GM12878 (cell line): ENCODE measurements at regions not wholly inside any gene's neighbourhood (a gene's known extent, or its start where the extent isn't known, plus 50 kb on each side); places are given as distances from the start of the nearest gene placed in this dataset.

Experiments
- ATAC-seq: fragments of 200-7000 bp; cut with Tn5 transposase; 3 replicates; pipeline ENCODE4 v1.9.1; 2020; ENCODE audit warnings: mild to moderate bottlenecking, moderate library complexity
- BruUV-seq: library from RNA; stranded (reverse); fragments of 400-500 nt; replicated peaks from 2 replicates; lab custom pipeline; 2021; lab: Mats Ljungman, UMichigan
- CTCF ChIA-PET: fragments of 300-600 bp; sonication (Branson Sonifier 250); formaldehyde crosslinking; extraction: SDS; loops from one replicate; lab custom pipeline; 2021; ENCODE audit warnings: inconsistent platforms; lab: Yijun Ruan, JAX
- POLR2A ChIA-PET: fragments of 350-600 bp; formaldehyde crosslinking; extraction: SDS; loops from one replicate; lab custom pipeline; 2021; ENCODE audit warnings: inconsistent platforms; lab: Charles Lee
- RAD21 ChIA-PET: fragments of 300-600 bp; sonication (Branson Sonifier 250); formaldehyde crosslinking; loops from one replicate; lab custom pipeline; 2023; ENCODE audit warnings: antibody characterized with exemption; ENCODE audit not compliant: unreplicated experiment; lab: Charles Lee
- SMC1A ChIA-PET: fragments of 300-600 bp; sonication (Branson Sonifier 250); formaldehyde crosslinking; loops from one replicate; lab custom pipeline; 2023; ENCODE audit not compliant: unreplicated experiment, uncharacterized antibody; lab: Charles Lee
- DNase-seq: peaks from one replicate; pipeline ENCODE4 v3.0.0-alpha.2; 2011; ENCODE audit warnings: low read depth, low spot score
- FAIRE-seq: peaks from 3 replicates; lab custom pipeline; 2011; peaks lifted over from hg19 to GRCh38; lab: Jason Lieb, UNC
- H2AFZ ChIP-seq: 2 replicates; pipeline ENCODE4 v1.6.0; 2011; ENCODE audit warnings: low read depth, low read length, control low read depth; ENCODE audit not compliant: control insufficient read depth
- H3K27ac ChIP-seq: 2 replicates; pipeline ENCODE4 v1.5.1; 2011; ENCODE audit warnings: control low read depth; ENCODE audit not compliant: control insufficient read depth, insufficient read depth
- H3K27me3 ChIP-seq, 2 experiments: replicated peaks in 1 of 2; 2 replicates each; pipeline versions ENCODE4 v1.6.0 to v1.6.1; 2011; ENCODE audit warnings: low read length in 1 of 2; ENCODE audit not compliant: control insufficient read depth in 2 of 2, insufficient read depth in 2 of 2
- H3K36me3 ChIP-seq, 2 experiments: 2 replicates each; pipeline ENCODE4 v1.5.1; 2011; ENCODE audit warnings: low read length in 1 of 2; ENCODE audit not compliant: control insufficient read depth in 2 of 2, insufficient read depth in 2 of 2
- H3K4me1 ChIP-seq: 2 replicates; pipeline ENCODE4 v1.6.1; 2011; ENCODE audit warnings: mild to moderate bottlenecking, low read length, moderate library complexity, mixed read lengths; ENCODE audit not compliant: control insufficient read depth, insufficient read depth
- H3K4me2 ChIP-seq: 2 replicates; pipeline ENCODE4 v1.6.0; 2011; ENCODE audit warnings: control low read depth; ENCODE audit not compliant: control insufficient read depth, insufficient read depth
- H3K4me3 ChIP-seq: fragments of 200-600 bp; sonication (generic); 2 replicates; pipeline ENCODE4 v1.5.1; 2016
- H3K79me2 ChIP-seq: 2 replicates; pipeline ENCODE4 v1.6.0; 2011; ENCODE audit warnings: low read length; ENCODE audit not compliant: control insufficient read depth, insufficient read depth
- H3K9ac ChIP-seq: 2 replicates; pipeline ENCODE4 v1.8.0; 2011; ENCODE audit warnings: low read length, control low read depth, mixed read lengths; ENCODE audit not compliant: control insufficient read depth, insufficient read depth
- H3K9me3 ChIP-seq: replicated peaks from 3 replicates; pipeline ENCODE4 v1.5.1; 2011; ENCODE audit warnings: mild to moderate bottlenecking, low read length; ENCODE audit not compliant: control insufficient read depth, insufficient read depth
- H4K20me1 ChIP-seq: 2 replicates; pipeline ENCODE4 v1.6.0; 2011; ENCODE audit not compliant: control insufficient read depth, insufficient read depth
- LARP7 ChIP-seq: fragments of 450-650 bp; IDR thresholded peaks from 2 replicates; pipeline ENCODE4 v1.6.1; 2017; ENCODE audit warnings: mild to moderate bottlenecking
- WGBS: methylation state at CpG from one replicate; pipeline ENCODE4 v1.1.6; 2016; ENCODE audit warnings: low lambda C conversion rate; ENCODE audit not compliant: insufficient replicate concordance, insufficient coverage; ENCODE audit errors: missing lambda C conversion rate; 5-methylcytosine and 5-hydroxymethylcytosine counted together
- in situ Hi-C: fragments of 300-500 bp; cut with MboI; formaldehyde crosslinking; loops from 9 replicates; pipeline ENCODE4 v1.14.3; 2018; ENCODE audit warnings: mixed read lengths
- intact Hi-C: fragments of 100-400 bp; cut with micrococcal nuclease; formaldehyde crosslinking; loops from one replicate; pipeline ENCODE4 v1.14.2; 2022; ENCODE audit not compliant: unreplicated experiment
- TF ChIP-seq, protein P1 (sequence below): IDR thresholded peaks from 2 replicates; pipeline ENCODE4 v1.6.1; 2011; ENCODE audit warnings: borderline replicate concordance, low read depth, mild to moderate bottlenecking, moderate library complexity, mixed read lengths, low read length; ENCODE audit not compliant: insufficient read depth; ENCODE audit errors: extremely low read length
- TF ChIP-seq, protein P2 (sequence below): fragments of 450-650 bp; formaldehyde crosslinking; IDR thresholded peaks from 2 replicates; pipeline ENCODE4 v1.5.0; 2022; ENCODE audit warnings: mild to moderate bottlenecking, missing genetic modification characterization

DNA sequence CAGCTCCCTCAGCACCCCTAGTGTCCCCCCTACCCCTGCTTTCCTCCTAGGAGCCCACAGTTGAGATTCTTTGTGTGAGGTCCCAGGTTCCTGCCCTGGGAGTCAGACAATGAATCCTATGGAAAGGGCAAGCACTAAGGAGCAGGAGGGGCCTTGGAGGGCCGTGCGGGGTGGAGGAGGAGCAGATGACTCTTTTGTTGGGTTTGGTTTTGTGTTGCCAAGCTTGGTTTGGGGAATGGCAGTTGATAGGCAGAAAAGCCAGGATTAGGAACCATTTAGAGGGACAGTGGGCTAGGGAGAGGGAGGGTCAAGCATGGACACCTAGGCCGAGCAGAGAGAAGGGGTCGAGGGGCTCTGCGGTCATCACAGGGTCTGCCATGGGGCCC, 61.6 kb upstream of the SPTLC1 start:
- no peak for DNase-seq
- in situ Hi-C loops = no loop called here
- SMC1A ChIA-PET = no interaction called here
- ATAC-seq = no peak
- no peaks in the 10 kb centered on the region for H4K20me1 ChIP-seq
- WGBS = 74% methylated on average over 5 of the region's 5 CpGs
- H3K79me2 ChIP-seq = no peaks in the 10 kb centered on the region
- no peak overlapping the region for H3K4me3 ChIP-seq
- no TSS peak for BruUV-seq
- H3K27me3 ChIP-seq = no peaks in the 10 kb centered on the region
- no peak overlapping the region for H3K4me2 ChIP-seq
- peaks cover 6% of the 10 kb centered on the region for H3K9me3 ChIP-seq
- POLR2A ChIA-PET = no interaction called here
- no peaks in the 10 kb centered on the region for H3K36me3 ChIP-seq
- RAD21 ChIA-PET = no interaction called here
- intact Hi-C loops = no loop called here
- H3K27ac ChIP-seq = no peak overlapping the region
- H3K4me1 ChIP-seq = peaks cover 22% of the 10 kb centered on the region
- TF ChIP-seq, protein P1, sequence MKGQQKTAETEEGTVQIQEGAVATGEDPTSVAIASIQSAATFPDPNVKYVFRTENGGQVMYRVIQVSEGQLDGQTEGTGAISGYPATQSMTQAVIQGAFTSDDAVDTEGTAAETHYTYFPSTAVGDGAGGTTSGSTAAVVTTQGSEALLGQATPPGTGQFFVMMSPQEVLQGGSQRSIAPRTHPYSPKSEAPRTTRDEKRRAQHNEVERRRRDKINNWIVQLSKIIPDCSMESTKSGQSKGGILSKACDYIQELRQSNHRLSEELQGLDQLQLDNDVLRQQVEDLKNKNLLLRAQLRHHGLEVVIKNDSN = no peak
- TF ChIP-seq LARP7 = no peak
- TF ChIP-seq, protein P2, sequence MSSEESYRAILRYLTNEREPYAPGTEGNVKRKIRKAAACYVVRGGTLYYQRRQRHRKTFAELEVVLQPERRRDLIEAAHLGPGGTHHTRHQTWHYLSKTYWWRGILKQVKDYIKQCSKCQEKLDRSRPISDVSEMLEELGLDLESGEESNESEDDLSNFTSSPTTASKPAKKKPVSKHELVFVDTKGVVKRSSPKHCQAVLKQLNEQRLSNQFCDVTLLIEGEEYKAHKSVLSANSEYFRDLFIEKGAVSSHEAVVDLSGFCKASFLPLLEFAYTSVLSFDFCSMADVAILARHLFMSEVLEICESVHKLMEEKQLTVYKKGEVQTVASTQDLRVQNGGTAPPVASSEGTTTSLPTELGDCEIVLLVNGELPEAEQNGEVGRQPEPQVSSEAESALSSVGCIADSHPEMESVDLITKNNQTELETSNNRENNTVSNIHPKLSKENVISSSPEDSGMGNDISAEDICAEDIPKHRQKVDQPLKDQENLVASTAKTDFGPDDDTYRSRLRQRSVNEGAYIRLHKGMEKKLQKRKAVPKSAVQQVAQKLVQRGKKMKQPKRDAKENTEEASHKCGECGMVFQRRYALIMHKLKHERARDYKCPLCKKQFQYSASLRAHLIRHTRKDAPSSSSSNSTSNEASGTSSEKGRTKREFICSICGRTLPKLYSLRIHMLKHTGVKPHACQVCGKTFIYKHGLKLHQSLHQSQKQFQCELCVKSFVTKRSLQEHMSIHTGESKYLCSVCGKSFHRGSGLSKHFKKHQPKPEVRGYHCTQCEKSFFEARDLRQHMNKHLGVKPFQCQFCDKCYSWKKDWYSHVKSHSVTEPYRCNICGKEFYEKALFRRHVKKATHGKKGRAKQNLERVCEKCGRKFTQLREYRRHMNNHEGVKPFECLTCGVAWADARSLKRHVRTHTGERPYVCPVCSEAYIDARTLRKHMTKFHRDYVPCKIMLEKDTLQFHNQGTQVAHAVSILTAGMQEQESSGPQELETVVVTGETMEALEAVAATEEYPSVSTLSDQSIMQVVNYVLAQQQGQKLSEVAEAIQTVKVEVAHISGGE = no peak
- TF ChIP-seq, all 136 proteins: peak for 0
- CTCF ChIA-PET = interaction anchor here (1.3 kb wide), 1 partner anchor 37 kb away, joined by 5 read pairs; no protein-coding TSS in a partner anchor
- H2AFZ ChIP-seq = no peak overlapping the region
- no peak overlapping the region for H3K9ac ChIP-seq
- FAIRE-seq = no peak
